OCI-LY3 (cell line): ENCODE measurements at regions not wholly inside any gene's neighbourhood (a gene's known extent, or its start where the extent isn't known, plus 50 kb on each side); places are given as distances from the start of the nearest gene placed in this dataset.

Experiments used
- H2AFZ ChIP-seq: fragments of 200-600, 300-600 bp; shearing (Covaris generic); 2 replicates; pipeline ENCODE4 v1.6.0; 2014; ENCODE audit warnings: antibody characterized with exemption, low read depth, low read length
- H3K27ac ChIP-seq: fragments of 200-600, 300-600 bp; sonication (generic); 2 replicates; pipeline ENCODE4 v1.5.1; 2014; ENCODE audit warnings: mild to moderate bottlenecking, low read length, moderate library complexity, mixed read lengths
- H3K27me3 ChIP-seq: fragments of 200-600, 300-600 bp; sonication (generic); 2 replicates; pipeline ENCODE4 v1.6.1; 2014; ENCODE audit warnings: low read depth, low read length, mixed read lengths
- H3K36me3 ChIP-seq: fragments of 200-600, 300-600 bp; sonication (generic); replicated peaks from 2 replicates; pipeline ENCODE3; 2014; ENCODE audit warnings: low read depth, low read length, mixed read lengths
- H3K4me1 ChIP-seq: fragments of 300-600, 200-600 bp; sonication (generic); 2 replicates; pipeline ENCODE4 v1.6.1; 2014; ENCODE audit warnings: low read length, mixed read lengths
- H3K4me2 ChIP-seq: fragments of 200-600, 300-600 bp; sonication (generic); 2 replicates; pipeline ENCODE4 v1.6.1; 2014; ENCODE audit warnings: low read length, mixed read lengths
- H3K4me3 ChIP-seq: fragments of 300-600, 200-600 bp; sonication (generic); 2 replicates; pipeline ENCODE4 v1.5.1; 2014; ENCODE audit warnings: antibody characterized with exemption, mild to moderate bottlenecking, low read length, moderate library complexity
- H3K79me2 ChIP-seq: fragments of 300-600, 200-600 bp; shearing (Covaris generic); 2 replicates; pipeline ENCODE4 v1.6.1; 2014; ENCODE audit warnings: mild to moderate bottlenecking, low read length, mixed read lengths
- H3K9ac ChIP-seq: fragments of 300-600, 200-600 bp; shearing (Covaris generic); 2 replicates; pipeline ENCODE4 v1.6.0; 2014; ENCODE audit warnings: mild to moderate bottlenecking, low read length, moderate library complexity
- H3K9me3 ChIP-seq: fragments of 200-600, 300-600 bp; shearing (Covaris generic); 2 replicates; pipeline ENCODE4 v1.6.1; 2014; ENCODE audit warnings: low read length, mixed read lengths; ENCODE audit not compliant: insufficient read depth
- H4K20me1 ChIP-seq: fragments of 200-600, 300-600 bp; sonication (generic); 2 replicates; pipeline ENCODE4 v1.6.1; 2016; ENCODE audit warnings: low read length, mixed read lengths; ENCODE audit not compliant: insufficient read depth
- CTCF ChIP-seq: fragments of 200-600, 300-600 bp; sonication (generic); IDR thresholded peaks from 2 replicates; pipeline ENCODE4 v1.5.1; 2014; ENCODE audit warnings: antibody characterized with exemption, low read length, low read depth
- EZH2phosphoT487 ChIP-seq: fragments of 200-600 bp; shearing (Covaris generic); IDR thresholded peaks from 2 replicates; pipeline ENCODE4 v1.6.1; 2018; ENCODE audit warnings: antibody characterized with exemption, mixed run types, low read depth

DNA sequence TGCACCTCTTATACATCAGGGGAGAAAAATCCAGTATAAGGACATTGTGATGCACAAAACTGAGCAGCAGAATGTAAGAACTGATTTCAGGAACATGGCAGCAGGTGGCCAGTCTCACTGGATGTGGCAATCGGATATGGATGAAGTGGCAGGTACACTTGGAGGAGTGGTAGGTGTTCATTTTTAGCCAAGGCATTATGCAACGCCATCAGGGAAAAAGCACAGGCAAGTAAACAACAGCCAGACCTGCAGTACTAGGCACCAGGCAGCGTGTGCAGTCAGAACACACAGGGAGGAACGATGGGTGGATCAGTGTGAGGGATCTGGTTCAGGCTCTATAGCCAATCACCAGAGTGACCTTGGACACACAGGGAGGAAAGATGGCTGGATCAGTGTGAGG is 77.4 kb upstream of the GCFC2 start:
- no peaks in the 10 kb centered on the region for H3K27me3 ChIP-seq
- H3K4me1 ChIP-seq = peaks cover 15% of the 10 kb centered on the region
- no peaks in the 10 kb centered on the region for H3K9me3 ChIP-seq
- no peaks in the 10 kb centered on the region for H3K36me3 ChIP-seq
- H3K79me2 ChIP-seq = no peaks in the 10 kb centered on the region
- no peak overlapping the region for H3K4me3 ChIP-seq
- no peaks in the 10 kb centered on the region for H4K20me1 ChIP-seq
- H3K4me2 ChIP-seq = no peak overlapping the region
- no peak overlapping the region for H2AFZ ChIP-seq
- TF ChIP-seq EZH2phosphoT487 (no peak), CTCF (no peak)
- H3K27ac ChIP-seq = no peak overlapping the region
- no peak overlapping the region for H3K9ac ChIP-seq

DNA sequence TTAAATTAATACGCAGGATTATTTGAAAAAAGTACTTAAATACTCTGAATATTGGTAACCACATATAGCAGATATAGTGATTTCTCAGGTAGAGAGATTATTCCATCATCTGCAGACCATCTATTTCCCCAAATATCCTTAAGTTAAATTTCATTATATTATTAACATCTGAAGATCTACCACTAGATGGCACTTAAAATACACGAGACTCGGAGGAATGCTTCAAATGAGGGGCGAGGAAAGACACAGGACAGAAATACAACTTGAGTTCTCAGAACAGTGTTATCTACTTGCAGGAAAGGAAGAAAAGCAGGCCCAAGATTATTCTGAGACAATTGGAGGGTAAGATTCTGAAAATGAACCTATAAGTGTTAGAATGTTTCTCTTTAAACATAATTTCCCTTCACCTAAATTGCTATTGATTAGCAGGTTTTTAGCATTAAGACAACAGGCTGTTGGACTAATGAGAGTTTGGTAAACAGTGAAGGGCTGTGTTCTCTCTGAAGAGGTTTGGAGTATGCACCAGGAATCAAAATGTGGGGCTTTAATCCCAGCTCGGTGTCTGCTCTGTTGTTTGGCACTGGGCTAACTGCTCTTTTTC is 76.9 kb upstream of the GCFC2 start:
- 0 out of 2 replicates have a peak overlapping the region, but pooled peaks have one; percentile 8 for H2AFZ ChIP-seq
- H3K9ac ChIP-seq = no peak overlapping the region

GRCh38 chr2:75775311-75775823 is 64.7 kb upstream of the GCFC2 start:
- no peaks in the 10 kb centered on the region for H3K36me3 ChIP-seq
- TF ChIP-seq EZH2phosphoT487 (no peak), CTCF (no peak)

More for the DNA sequence above, 76.9 kb upstream of the GCFC2 start:
- Histone ChIP-seq H3K27me3 (no peaks in the 10 kb centered on the region), H3K36me3 (no peaks in the 10 kb centered on the region), H4K20me1 (no peaks in the 10 kb centered on the region), H3K4me2 (no peak overlapping the region), H3K9me3 (no peaks in the 10 kb centered on the region), H3K79me2 (no peaks in the 10 kb centered on the region), H3K4me3 (no peak overlapping the region), H3K4me1 (peaks cover 15% of the 10 kb centered on the region), H3K27ac (no peak overlapping the region)
- no peak for TF ChIP-seq EZH2phosphoT487
- peak; percentile 67 for TF ChIP-seq CTCF

DNA sequence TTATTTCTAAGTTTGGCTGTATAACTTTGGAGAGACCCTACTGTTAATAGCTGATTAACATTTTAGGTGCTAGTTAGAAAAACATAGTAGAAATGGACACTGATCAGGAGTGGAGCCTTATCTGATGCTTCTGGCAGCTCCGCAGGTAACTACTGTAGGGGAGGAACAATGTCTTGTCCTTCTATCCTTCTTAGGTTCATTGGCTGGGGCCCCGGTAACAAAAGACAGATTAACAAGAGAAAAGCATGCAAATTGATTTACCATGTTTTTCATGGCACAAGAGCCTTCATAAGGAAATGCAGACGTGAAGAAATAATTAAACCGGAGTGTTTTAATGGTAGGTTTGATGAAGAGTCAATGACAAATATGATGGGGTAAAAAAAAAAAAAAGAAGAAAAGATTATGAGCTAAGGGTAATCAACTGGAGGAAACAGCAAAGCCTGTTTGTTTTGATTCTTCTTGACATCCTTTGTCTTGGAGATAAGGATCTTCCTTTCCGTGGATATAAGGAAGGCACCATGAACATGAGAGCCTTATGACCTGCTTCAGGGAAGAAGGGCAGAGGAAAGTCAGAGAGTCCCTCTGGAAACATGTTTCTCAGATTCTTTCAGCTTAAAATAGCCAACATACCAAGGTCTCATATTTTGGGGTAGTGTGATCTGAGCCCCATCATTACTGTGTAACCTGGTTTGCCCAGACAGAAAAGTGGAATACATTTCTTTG is 62.4 kb upstream of the GCFC2 start:
- Histone ChIP-seq H4K20me1 (no peaks in the 10 kb centered on the region), H3K27ac (no peak overlapping the region), H3K4me3 (no peak overlapping the region), H3K36me3 (no peaks in the 10 kb centered on the region), H3K79me2 (no peaks in the 10 kb centered on the region), H3K9me3 (no peaks in the 10 kb centered on the region), H3K9ac (no peak overlapping the region), H2AFZ (no peak overlapping the region), H3K27me3 (no peaks in the 10 kb centered on the region), H3K4me2 (no peak overlapping the region), H3K4me1 (no peaks in the 10 kb centered on the region)
- TF ChIP-seq EZH2phosphoT487 = no peak
- no peak for TF ChIP-seq CTCF

More at GRCh38 chr2:75775311-75775823, 64.7 kb upstream of the GCFC2 start:
- H2AFZ ChIP-seq = 0 out of 2 replicates have a peak overlapping the region, but pooled peaks have one; percentile 37
- no peaks in the 10 kb centered on the region for H3K9me3 ChIP-seq
- H4K20me1 ChIP-seq = no peaks in the 10 kb centered on the region
- H3K79me2 ChIP-seq = no peaks in the 10 kb centered on the region
- no peaks in the 10 kb centered on the region for H3K27me3 ChIP-seq
- H3K4me1 ChIP-seq = no peaks in the 10 kb centered on the region
- H3K4me3 ChIP-seq = no peak overlapping the region
- no peak overlapping the region for H3K27ac ChIP-seq
- H3K4me2 ChIP-seq = no peak overlapping the region
- no peak overlapping the region for H3K9ac ChIP-seq
